Liver (tissue), 7 donors: ENCODE measurements at regions not wholly inside any gene's neighbourhood (a gene's known extent, or its start where the extent isn't known, plus 50 kb on each side); places are given as distances from the start of the nearest gene placed in this dataset.
A peak's percentile ranks its signal among the peaks of the same experiment; 100 is the strongest.
"Not testable (repeated sequence)": the region's sequence is repeated elsewhere in the genome, so short reads cannot be mapped to it uniquely, and the experiment has no call there.

Source experiments
- DNase-seq: peaks from one replicate; pipeline ENCODE4 v3.0.0-alpha.2; 2017; ENCODE audit warnings: low spot score
- H3K27ac ChIP-seq, 2 donors: one replicate each; pipeline ENCODE4 v1.7.0; 2013; ENCODE audit warnings: inconsistent platforms in 2 of 2, low read length in 2 of 2, control low read depth in 1 of 2, low read depth in 1 of 2, mild to moderate bottlenecking in 1 of 2
- H3K27me3 ChIP-seq, 4 donors: one replicate each; pipeline versions ENCODE4 v1.6.1 to v1.7.0; 2013; ENCODE audit warnings: low read length in 3 of 4, inconsistent platforms in 1 of 4, mild to moderate bottlenecking in 1 of 4, moderate library complexity in 1 of 4; ENCODE audit not compliant: control insufficient read depth in 4 of 4, insufficient read depth in 4 of 4
- H3K36me3 ChIP-seq, 4 donors: one replicate each; pipeline versions ENCODE4 v1.6.1 to v1.7.0; 2013; ENCODE audit warnings: low read length in 3 of 4, mild to moderate bottlenecking in 3 of 4, low read depth in 1 of 4, moderate library complexity in 1 of 4; ENCODE audit not compliant: control insufficient read depth in 4 of 4, insufficient read depth in 3 of 4
- H3K4me1 ChIP-seq, 4 donors: one replicate each; pipeline versions ENCODE4 v1.6.1 to v1.7.0; 2013; ENCODE audit warnings: low read length in 3 of 4, mild to moderate bottlenecking in 3 of 4, moderate library complexity in 1 of 4; ENCODE audit not compliant: control insufficient read depth in 4 of 4, insufficient read depth in 4 of 4
- H3K4me3 ChIP-seq, 3 donors: one replicate each; pipeline versions ENCODE4 v1.6.1 to v1.7.0; 2013; ENCODE audit warnings: low read length in 3 of 3, control low read depth in 1 of 3, low read depth in 1 of 3, mild to moderate bottlenecking in 1 of 3
- H3K9ac ChIP-seq, 2 donors: one replicate each; pipeline ENCODE4 v1.7.0; 2013; ENCODE audit warnings: low read length in 2 of 2, mild to moderate bottlenecking in 2 of 2, moderate library complexity in 2 of 2, control low read depth in 1 of 2, low read depth in 1 of 2
- H3K9me3 ChIP-seq, 4 donors: one replicate each; pipeline versions ENCODE4 v1.6.1 to v1.7.0; 2013; ENCODE audit warnings: low read length in 3 of 4; ENCODE audit not compliant: control insufficient read depth in 4 of 4
- WGBS: extraction: QIAGEN DNeasy Blood & Tissue Kit; methylation state at CpG from one replicate; pipeline ENCODE4 v1.1.7; 2013; 5-methylcytosine and 5-hydroxymethylcytosine counted together
- small RNA-seq: library from RNA; depleted of rRNA; stranded (forward); fragments of <200 nt; gene quantifications from one replicate; pipeline ENCODE3, GENCODE V24; 2014
- donor health status: healthy.
- donor health status: healthy.
- donor health status: healthy.

GRCh38 chr1:144536677-144537076 is 56.0 kb upstream of the PPIAL4F start:
- H3K4me3 ChIP-seq, DNase-seq, H3K4me1 ChIP-seq, H3K27ac ChIP-seq, H3K9ac ChIP-seq, H3K36me3 ChIP-seq, H3K27me3 ChIP-seq, H3K9me3 ChIP-seq: not testable (repeated sequence)
- WGBS: 93% methylated on average over 1 of the region's 1 CpG

- not testable (repeated sequence) for H3K4me1 ChIP-seq, H3K27ac ChIP-seq, DNase-seq, H3K9ac ChIP-seq, H3K4me3 ChIP-seq, H3K9me3 ChIP-seq, H3K36me3 ChIP-seq, H3K27me3 ChIP-seq
- WGBS: 67% methylated on average over 5 of the region's 5 CpGs
Measured at GRCh38 chr1:144537234-144537633, 55.5 kb upstream of the PPIAL4F start.

GRCh38 chr1:144538736-144539135 is 54.0 kb upstream of the PPIAL4F start:
- 90% methylated on average over 6 of the region's 6 CpGs for WGBS
- not testable (repeated sequence) for H3K9me3 ChIP-seq, H3K4me1 ChIP-seq, H3K27me3 ChIP-seq, H3K9ac ChIP-seq, H3K27ac ChIP-seq, DNase-seq, H3K4me3 ChIP-seq, H3K36me3 ChIP-seq

GRCh38 chr1:144539191-144539960 is 53.3 kb upstream of the PPIAL4F start:
- H3K9ac ChIP-seq: not testable (repeated sequence)
- 69% methylated on average over 31 of the region's 37 CpGs for WGBS

More at GRCh38 chr1:144539191-144539960, 53.3 kb upstream of the PPIAL4F start:
- not testable (repeated sequence) for H3K36me3 ChIP-seq, H3K27me3 ChIP-seq, DNase-seq, H3K27ac ChIP-seq, H3K4me1 ChIP-seq, H3K9me3 ChIP-seq, H3K4me3 ChIP-seq

Small RNA genes lying in the stretch of these regions (small RNA-seq; reads per million reads assigned to genes)
- gene RF00003: 0.71 reads per million, percentile 69 among the genes with 10 or more reads in this experiment
